ENCODE measurements at regions not wholly inside any gene's neighbourhood (a gene's known extent, or its start where the extent isn't known, plus 50 kb on each side); places are given as distances from the start of the nearest gene placed in this dataset.

DNA sequence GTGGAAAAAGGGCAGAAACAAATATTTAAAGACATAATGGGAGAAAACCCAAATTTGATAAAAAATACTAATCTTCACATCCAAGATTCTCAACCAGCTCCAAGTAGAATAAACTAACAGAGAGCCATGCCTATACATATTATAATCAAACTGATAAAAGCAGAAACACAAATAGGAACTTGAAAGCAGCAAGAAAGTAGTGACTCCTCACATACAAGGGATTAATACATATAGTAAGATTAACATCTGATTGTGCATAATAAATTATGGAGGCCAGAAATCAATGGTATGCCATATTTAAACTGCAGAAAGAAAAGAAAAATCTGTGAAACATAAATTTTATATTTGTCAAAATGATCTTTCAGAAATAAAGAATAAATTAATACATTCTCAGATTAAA is 454.3 kb upstream of the PCDH10 start:
- TF ChIP-seq POLR2A (IDR thresholded peaks at IDR 0.05) (no peak), EP300 (IDR thresholded peaks at IDR 0.05) (no peak), POLR2AphosphoS5 (IDR thresholded peaks at IDR 0.05) (no peak)
- TF ChIP-seq, protein P1, sequence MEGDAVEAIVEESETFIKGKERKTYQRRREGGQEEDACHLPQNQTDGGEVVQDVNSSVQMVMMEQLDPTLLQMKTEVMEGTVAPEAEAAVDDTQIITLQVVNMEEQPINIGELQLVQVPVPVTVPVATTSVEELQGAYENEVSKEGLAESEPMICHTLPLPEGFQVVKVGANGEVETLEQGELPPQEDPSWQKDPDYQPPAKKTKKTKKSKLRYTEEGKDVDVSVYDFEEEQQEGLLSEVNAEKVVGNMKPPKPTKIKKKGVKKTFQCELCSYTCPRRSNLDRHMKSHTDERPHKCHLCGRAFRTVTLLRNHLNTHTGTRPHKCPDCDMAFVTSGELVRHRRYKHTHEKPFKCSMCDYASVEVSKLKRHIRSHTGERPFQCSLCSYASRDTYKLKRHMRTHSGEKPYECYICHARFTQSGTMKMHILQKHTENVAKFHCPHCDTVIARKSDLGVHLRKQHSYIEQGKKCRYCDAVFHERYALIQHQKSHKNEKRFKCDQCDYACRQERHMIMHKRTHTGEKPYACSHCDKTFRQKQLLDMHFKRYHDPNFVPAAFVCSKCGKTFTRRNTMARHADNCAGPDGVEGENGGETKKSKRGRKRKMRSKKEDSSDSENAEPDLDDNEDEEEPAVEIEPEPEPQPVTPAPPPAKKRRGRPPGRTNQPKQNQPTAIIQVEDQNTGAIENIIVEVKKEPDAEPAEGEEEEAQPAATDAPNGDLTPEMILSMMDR (IDR thresholded peaks at IDR 0.05) = no peak
